ELF-1 (cell line): ENCODE measurements at regions not wholly inside any gene's neighbourhood (a gene's known extent, or its start where the extent isn't known, plus 50 kb on each side); places are given as distances from the start of the nearest gene placed in this dataset.
A peak's percentile ranks its signal among the peaks of the same experiment; 100 is the strongest.
"Not testable (repeated sequence)": the region's sequence is repeated elsewhere in the genome, so short reads cannot be mapped to it uniquely, and the experiment has no call there.

ENCODE experiments used
- DNase-seq: peaks from one replicate; pipeline ENCODE4 v3.0.0-alpha.2; 2016; ENCODE audit warnings: low read depth, low spot score

DNA sequence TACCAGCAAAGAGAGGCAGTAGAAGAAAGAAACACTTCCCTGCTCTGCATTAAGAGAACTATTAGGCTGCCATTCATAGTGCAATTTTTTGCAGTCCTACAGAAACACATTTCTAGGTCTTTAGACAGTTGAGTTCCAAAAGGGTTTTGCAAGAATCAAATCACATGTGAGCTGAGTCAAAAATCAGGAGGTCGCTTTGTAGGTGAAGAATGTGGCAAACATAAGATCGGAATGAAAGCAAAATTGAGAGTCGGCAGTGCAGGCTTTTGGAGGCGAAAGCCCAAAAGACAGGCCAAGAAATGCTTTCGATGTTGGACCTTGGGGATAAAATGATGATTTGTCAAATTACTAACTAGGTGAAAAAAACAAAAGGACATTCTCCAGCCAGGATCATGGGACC is 213.5 kb upstream of the NRIP1 start:
- no peak for DNase-seq

- DNase-seq = no peak
Measured at GRCh38 chr21:15278851-15279250, 214.1 kb upstream of the NRIP1 start.

DNA sequence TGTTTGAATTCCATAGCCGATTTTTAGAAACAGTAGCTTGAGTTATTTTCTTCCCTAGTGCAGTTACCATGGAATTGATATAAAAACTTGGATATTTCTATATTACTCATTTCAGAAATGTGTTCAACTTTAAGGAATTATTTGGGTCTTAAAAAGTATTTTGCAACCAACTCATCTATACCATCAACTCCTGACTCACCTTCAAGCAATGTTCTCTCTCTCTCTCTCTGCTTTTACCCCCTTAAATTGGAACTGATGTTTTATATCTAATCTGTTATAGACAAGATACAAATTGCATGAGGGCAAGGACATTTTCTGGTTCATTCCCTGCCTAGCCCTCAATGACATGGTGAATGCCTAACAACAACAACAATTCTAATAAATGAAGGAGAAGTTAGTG is 214.7 kb upstream of the NRIP1 start:
- no peak for DNase-seq

DNA sequence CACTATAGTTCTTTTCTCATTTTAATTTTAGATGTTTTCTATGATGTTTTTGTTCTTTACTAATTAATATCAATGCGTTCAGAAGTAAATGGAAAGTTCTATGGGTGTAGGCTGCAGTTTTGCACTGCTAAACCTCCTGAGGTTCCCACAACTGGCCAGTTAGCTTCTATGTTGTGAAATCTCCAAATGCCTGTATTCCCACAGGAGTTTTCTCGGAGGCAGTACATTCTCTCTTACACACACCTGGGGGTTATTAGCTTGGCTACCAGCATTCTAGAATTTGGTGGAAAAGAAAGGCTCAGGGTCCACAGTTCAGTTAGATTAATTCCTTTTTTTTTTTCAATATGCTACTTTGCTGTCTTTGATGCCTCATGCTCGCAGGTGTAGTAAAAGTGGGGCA is 216.9 kb upstream of the NRIP1 start:
- no peak for DNase-seq

- DNase-seq = no peak
Measured at GRCh38 chr21:15282665-15283064, 217.9 kb upstream of the NRIP1 start.

DNA sequence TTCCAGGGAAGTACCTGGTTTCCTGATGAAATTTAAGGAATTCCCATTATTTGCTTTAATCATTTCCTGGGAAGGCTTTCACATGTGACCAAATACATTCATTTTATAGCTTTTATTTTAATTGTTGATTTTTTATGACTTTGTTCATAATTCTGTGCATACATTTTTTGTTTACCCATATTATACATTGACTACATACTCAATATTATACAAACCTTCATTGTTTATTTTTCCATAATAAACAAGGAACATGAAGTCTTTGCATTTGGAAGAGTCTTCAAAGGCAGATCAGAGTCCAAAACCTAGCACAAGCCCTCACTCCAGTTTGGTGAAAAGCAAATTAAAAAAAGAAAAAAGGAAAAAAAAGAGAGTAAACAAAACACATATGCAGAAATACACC is 218.3 kb upstream of the NRIP1 start:
- no peak for DNase-seq

GRCh38 chr21:15283789-15284188 is 219.0 kb upstream of the NRIP1 start:
- no peak for DNase-seq

GRCh38 chr21:15285556-15285955 is 220.8 kb upstream of the NRIP1 start:
- no peak for DNase-seq

GRCh38 chr21:15289246-15289645 is 224.4 kb upstream of the NRIP1 start:
- DNase-seq = no peak

DNA sequence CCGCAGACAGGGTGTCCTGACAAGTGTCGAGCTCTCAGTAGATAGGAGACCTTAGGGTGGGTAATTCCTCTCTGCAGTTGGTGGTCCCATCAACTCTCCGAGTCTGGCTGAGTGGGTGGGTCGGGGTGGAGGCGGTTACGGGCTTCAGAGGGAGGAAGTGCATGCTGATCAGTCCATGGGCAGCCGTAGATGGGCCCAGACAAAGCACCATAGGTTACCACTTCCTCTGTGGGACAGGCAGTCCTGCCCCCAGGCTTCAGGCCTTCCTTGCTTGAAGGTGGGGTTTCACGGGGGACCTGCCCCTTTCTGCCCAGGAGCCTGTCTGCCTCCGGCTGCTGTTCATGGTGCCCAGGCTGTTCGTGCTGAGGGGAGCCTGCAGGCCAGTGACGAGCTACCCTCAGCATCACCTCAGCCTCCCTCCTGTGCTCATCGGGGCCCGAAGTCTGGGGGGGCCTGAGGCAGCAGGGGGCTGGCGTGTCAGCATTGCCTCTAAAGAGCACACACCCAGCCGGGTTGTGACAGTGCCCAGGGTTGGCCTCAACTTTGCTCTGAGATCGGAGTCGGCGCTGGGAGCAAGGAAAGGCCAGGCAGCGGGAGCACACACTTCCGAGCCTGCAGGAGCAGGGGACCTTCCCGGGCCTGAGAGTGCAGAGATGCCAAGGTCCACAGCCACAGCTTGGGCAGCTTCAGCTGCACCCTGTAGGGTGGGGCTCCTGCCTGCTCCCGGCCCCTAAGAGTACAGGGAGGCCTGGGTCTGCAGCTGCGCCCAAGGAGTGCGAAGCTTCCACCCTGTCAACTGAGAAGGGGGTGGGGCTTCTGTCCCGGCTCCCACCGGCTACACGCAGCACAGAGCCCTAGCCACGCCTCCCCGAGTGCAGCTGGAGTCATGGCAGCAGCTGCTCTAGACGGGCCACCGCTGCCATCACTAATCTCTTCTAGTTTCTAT is 225.4 kb upstream of the NRIP1 start:
- peak; percentile 74 for DNase-seq

DNA sequence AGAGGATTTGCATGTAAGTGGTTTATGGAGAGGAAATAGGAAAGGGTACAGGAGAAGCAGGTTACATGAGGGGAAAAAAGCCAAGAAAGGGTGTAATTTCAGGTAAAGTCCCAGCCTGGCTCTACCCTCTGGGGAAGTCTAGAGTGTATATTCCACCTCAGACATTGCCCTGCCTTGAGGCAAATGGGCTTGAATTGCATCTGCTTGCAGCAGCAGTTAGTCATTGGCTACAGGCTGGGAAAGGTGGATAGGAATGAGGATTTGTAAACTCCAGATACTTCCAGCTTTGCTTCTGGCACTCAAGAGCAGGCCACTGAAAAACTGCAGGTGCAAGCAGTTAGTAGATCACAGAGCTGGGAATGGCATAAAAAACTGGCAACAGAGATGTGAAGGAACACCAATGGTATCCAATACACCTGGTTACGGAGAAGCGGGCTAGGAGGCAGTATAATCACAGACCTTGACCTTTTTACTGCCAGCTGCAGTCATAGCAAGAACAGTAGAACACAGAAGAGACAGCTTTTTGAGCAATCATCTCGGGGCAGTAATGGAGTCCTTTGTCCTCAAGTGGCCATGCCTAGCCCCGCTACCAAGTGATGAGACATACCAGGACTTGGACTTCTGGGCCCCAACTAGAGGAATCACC is 226.9 kb upstream of the NRIP1 start:
- DNase-seq = peak; percentile 75

DNA sequence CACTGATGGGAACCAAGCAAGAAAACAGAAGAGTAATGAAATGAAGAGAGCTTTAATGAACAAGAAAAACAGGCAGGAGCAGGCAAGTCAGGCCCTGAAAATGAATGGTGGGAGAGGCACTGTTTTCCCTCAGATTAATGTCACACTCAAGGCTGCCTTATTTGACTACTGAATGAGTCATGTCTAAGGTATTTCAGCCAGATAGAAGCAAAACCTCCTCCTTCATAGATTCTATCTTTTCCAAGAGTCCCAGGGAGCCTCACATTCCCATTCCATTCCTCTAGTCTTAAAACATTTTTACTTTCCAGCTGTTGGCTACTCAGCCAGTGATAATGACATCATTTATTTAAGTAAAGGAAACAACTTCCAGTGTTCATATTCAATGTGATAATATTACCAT is 228.4 kb upstream of the NRIP1 start:
- DNase-seq = peak; percentile 78

GRCh38 chr21:15295875-15296274 is 231.1 kb upstream of the NRIP1 start:
- no peak for DNase-seq

- no peak for DNase-seq
Measured at GRCh38 chr21:15297824-15298223, 233.0 kb upstream of the NRIP1 start.

DNA sequence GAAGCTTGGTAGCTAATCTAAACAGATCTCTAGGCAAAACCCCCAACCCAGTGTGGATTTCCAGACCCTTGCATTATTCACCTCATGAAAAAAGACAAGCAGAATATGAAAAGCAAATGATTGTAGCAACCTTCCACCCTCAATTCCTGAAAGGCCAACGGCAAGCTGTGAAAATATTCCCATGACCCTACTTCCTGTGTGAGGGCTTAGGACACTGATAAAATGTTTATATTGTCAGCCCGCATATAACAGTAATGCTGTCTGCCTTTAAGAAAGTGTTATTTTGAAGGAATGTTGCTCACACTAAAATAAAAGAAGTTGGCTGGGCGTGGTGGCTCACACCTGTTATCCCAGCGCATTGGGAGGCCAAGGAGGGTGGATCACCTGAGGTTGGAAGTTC is 233.5 kb upstream of the NRIP1 start:
- no peak for DNase-seq

GRCh38 chr21:15298755-15299154 is 234.0 kb upstream of the NRIP1 start:
- DNase-seq = not testable (repeated sequence)

DNA sequence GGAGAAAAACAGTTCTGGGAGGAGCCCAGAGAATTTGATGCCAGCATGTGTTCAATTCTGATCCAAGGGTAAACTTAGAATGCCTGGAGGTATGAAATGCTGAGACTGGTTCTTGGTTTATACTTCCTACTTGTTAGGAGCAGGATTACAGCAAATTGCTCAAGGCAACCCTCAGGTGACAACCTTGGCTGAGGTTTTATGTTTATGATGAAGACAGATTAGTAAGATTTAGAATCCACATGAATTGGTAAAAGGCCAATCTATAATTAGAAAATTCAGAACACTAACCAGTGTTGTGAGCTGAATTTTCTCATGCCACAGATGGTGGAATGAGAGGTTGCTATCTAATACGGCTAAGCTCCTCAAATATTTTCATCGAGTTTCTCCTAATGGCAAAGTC is 235.3 kb upstream of the NRIP1 start:
- no peak for DNase-seq

- no peak for DNase-seq
Measured at GRCh38 chr21:15301014-15301413, 236.2 kb upstream of the NRIP1 start.

DNA sequence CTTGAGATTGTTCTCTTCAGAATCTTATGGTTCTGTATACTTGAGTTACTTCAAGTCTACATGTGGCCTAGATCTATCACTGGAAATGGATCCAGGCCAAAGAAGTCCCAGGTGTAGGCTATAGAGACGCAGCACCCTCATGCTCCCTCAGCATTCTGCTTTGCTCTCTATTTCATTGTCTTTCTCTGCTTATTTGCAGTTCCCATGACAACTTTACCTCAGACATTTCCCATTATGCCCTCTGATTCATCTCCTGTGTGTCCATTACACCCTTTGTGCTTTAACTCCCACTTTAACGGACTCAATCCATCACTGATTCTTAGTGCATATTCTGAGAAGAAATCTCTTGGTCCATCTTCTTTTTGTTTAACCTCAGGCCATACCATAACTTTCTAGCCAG is 236.9 kb upstream of the NRIP1 start:
- DNase-seq = no peak

DNA sequence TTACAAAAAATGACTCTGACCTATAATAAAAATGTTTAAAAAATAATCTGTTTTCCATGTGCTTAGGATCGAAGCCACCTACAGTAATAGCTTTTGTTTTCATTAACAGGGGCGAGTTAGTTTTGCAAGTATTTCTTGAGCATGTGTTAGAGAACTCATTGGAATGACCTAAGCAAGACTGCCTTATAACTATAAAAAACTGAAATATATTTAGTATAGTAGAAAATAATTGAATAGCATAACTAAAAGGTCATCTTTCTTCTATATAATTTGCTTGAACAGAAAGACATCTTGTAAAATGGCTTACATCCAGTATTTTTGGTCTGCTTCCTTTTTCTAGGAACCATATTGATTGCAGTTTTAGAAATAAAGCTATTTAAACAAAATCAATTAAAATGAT is 241.5 kb upstream of the NRIP1 start:
- no peak for DNase-seq

DNA sequence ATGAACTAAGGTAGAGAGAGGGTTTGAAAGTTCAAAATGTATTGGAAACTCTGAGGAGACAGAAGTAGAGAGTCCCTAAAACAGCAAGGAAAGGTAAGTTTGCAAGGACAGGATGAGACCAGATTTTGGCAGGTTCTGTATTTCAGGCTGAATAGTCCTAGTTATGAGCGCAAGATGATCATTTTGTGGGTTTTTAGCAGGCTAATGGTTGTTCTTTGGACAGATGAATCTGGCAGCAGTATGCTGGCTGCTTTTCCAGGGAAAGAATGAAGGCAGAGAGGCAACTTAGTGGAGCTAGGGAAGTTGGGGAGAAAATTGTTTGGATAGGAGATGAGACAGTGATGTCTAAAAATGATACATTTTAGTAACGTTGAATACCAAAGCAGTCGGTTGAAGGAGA is 243.5 kb upstream of the NRIP1 start:
- no peak for DNase-seq

- DNase-seq = no peak
Measured at GRCh38 chr21:15309022-15309590, 244.3 kb upstream of the NRIP1 start.

- no peak for DNase-seq
Measured at GRCh38 chr21:15309721-15310120, 244.9 kb upstream of the NRIP1 start.
